OCI-LY7 (cell line): ENCODE measurements at regions not wholly inside any gene's neighbourhood (a gene's known extent, or its start where the extent isn't known, plus 50 kb on each side); places are given as distances from the start of the nearest gene placed in this dataset.

Experiments
- BruUV-seq: library from RNA; stranded (reverse); fragments of 400-500 nt; replicated peaks from 2 replicates; lab custom pipeline; 2021; lab: Mats Ljungman, UMichigan
- CTCF ChIA-PET: fragments of 300-600 bp; sonication (Branson Sonifier 250); formaldehyde crosslinking; loops from one replicate; lab custom pipeline; 2022; ENCODE audit warnings: antibody characterized with exemption; ENCODE audit not compliant: unreplicated experiment; lab: Charles Lee
- POLR2A ChIA-PET: fragments of 300-600 bp; sonication (Branson Sonifier 250); formaldehyde crosslinking; loops from one replicate; lab custom pipeline; 2022; ENCODE audit warnings: antibody characterized with exemption; lab: Charles Lee
- DNase-seq: peaks from one replicate; pipeline ENCODE4 v3.0.0-alpha.2; 2015; ENCODE audit warnings: low spot score
- H2AFZ ChIP-seq: fragments of 200-600 bp; sonication (generic), shearing (Covaris generic); 2 replicates; pipeline ENCODE4 v1.6.1; 2014; ENCODE audit warnings: mild to moderate bottlenecking, antibody characterized with exemption, low read length, moderate library complexity
- H3K27ac ChIP-seq: fragments of 200-600 bp; sonication (generic); 2 replicates; pipeline ENCODE4 v1.5.1; 2014; ENCODE audit warnings: mixed run types, low read depth, mild to moderate bottlenecking, moderate library complexity, low read length, inconsistent platforms; ENCODE audit not compliant: poor library complexity, severe bottlenecking
- H3K36me3 ChIP-seq: fragments of 200-600 bp; sonication (generic); 2 replicates; pipeline ENCODE4 v1.6.1; 2014; ENCODE audit warnings: mild to moderate bottlenecking, antibody characterized with exemption, low read length, moderate library complexity, mixed read lengths; ENCODE audit not compliant: insufficient read depth
- H3K4me1 ChIP-seq: fragments of 200-600 bp; sonication (generic); 2 replicates; pipeline ENCODE4 v1.5.1; 2014; ENCODE audit warnings: mild to moderate bottlenecking, low read length; ENCODE audit not compliant: insufficient read depth, poor library complexity, severe bottlenecking
- H3K4me2 ChIP-seq: fragments of 200-600 bp; sonication (generic); 2 replicates; pipeline ENCODE4 v1.6.1; 2014; ENCODE audit warnings: mild to moderate bottlenecking, low read length
- H3K4me3 ChIP-seq: fragments of 200-600 bp; sonication (generic); 2 replicates; pipeline ENCODE4 v1.5.1; 2014; ENCODE audit warnings: mild to moderate bottlenecking, low read depth, low read length; ENCODE audit not compliant: poor library complexity, severe bottlenecking
- H3K79me2 ChIP-seq: fragments of 200-600 bp; sonication (generic); 2 replicates; pipeline ENCODE4 v1.6.1; 2016; ENCODE audit warnings: low read depth, mild to moderate bottlenecking, low read length, moderate library complexity, mixed read lengths; ENCODE audit not compliant: insufficient read depth
- H3K9me2 ChIP-seq: fragments of 200-600 bp; sonication (generic); 2 replicates; pipeline ENCODE4 v1.6.1; 2016; ENCODE audit warnings: mild to moderate bottlenecking, low read length, mixed read lengths; ENCODE audit not compliant: insufficient read depth
- H3K9me3 ChIP-seq: fragments of 200-600 bp; sonication (generic); 2 replicates; pipeline ENCODE4 v1.6.1; 2014; ENCODE audit warnings: mild to moderate bottlenecking, mixed run types, low read length, mixed read lengths
- H4K20me1 ChIP-seq: fragments of 200-600 bp; sonication (generic); 2 replicates; pipeline ENCODE4 v1.6.1; 2014; ENCODE audit warnings: mild to moderate bottlenecking, antibody characterized with exemption, low read length, moderate library complexity, mixed read lengths; ENCODE audit not compliant: insufficient read depth
- CTCF ChIP-seq: fragments of 200-600 bp; sonication (generic); conservative IDR thresholded peaks from 2 replicates; pipeline ENCODE4 v1.5.1; 2014; ENCODE audit warnings: mild to moderate bottlenecking, antibody characterized with exemption, low read length, moderate library complexity, mixed read lengths
- EZH2phosphoT487 ChIP-seq: fragments of 200-600 bp; sonication (generic); IDR thresholded peaks from 2 replicates; pipeline ENCODE4 v1.6.1; 2018; ENCODE audit warnings: low read depth, borderline replicate concordance, mild to moderate bottlenecking, mixed run types, antibody characterized with exemption, low read length, moderate library complexity, mixed read lengths
- intact Hi-C: fragments of 100-400 bp; cut with micrococcal nuclease; formaldehyde crosslinking; loops from one replicate; pipeline ENCODE4 v1.10.0; 2022; ENCODE audit not compliant: unreplicated experiment

GRCh38 chr5:50964746-50965653 lies 298.6 kb downstream of the PARP8 start:
- Histone ChIP-seq H3K27ac (no peak overlapping the region), H4K20me1 (no peaks in the 10 kb centered on the region), H3K9me3 (no peaks in the 10 kb centered on the region), H3K9me2 (no peaks in the 10 kb centered on the region), H2AFZ (no peak overlapping the region), H3K36me3 (no peaks in the 10 kb centered on the region), H3K79me2 (no peaks in the 10 kb centered on the region), H3K4me3 (no peak overlapping the region), H3K4me2 (no peak overlapping the region), H3K4me1 (no peaks in the 10 kb centered on the region)
- no peak for DNase-seq
- ChIA-PET POLR2A (interaction anchor here (0.7 kb wide), 1 partner anchor 11 kb away, joined by 3 read pairs; no protein-coding TSS in a partner anchor), CTCF (no interaction called here)
- TF ChIP-seq EZH2phosphoT487 (no peak), CTCF (no peak)
- intact Hi-C loops: loop anchor here (5.0 to 10.0 kb wide), 3 partner anchors 410 to 1392 kb away; no protein-coding TSS in a partner anchor
- no TSS peak for BruUV-seq

GRCh38 chr5:50965654-50966375 lies 299.4 kb downstream of the PARP8 start:
- Histone ChIP-seq H3K9me3 (no peaks in the 10 kb centered on the region), H3K4me1 (no peaks in the 10 kb centered on the region), H3K4me3 (no peak overlapping the region), H3K27ac (no peak overlapping the region), H4K20me1 (no peaks in the 10 kb centered on the region), H3K9me2 (no peaks in the 10 kb centered on the region), H2AFZ (no peak overlapping the region), H3K79me2 (no peaks in the 10 kb centered on the region), H3K36me3 (no peaks in the 10 kb centered on the region), H3K4me2 (no peak overlapping the region)
- TF ChIP-seq EZH2phosphoT487 (no peak), CTCF (no peak)
- ChIA-PET CTCF (no interaction called here), POLR2A (no interaction called here)
- no TSS peak for BruUV-seq
- intact Hi-C loops: loop anchor here (10.0 kb wide), 1 partner anchor 409 kb away; no protein-coding TSS in a partner anchor
- no peak for DNase-seq
